GM12878 (cell line): ENCODE measurements at regions not wholly inside any gene's neighbourhood (a gene's known extent, or its start where the extent isn't known, plus 50 kb on each side); places are given as distances from the start of the nearest gene placed in this dataset.

Experiments
- ATAC-seq: fragments of 200-7000 bp; cut with Tn5 transposase; 3 replicates; pipeline ENCODE4 v1.9.1; 2020; ENCODE audit warnings: mild to moderate bottlenecking, moderate library complexity
- BruUV-seq: library from RNA; stranded (reverse); fragments of 400-500 nt; replicated peaks from 2 replicates; lab custom pipeline; 2021; lab: Mats Ljungman, UMichigan
- CTCF ChIA-PET: fragments of 300-600 bp; sonication (Branson Sonifier 250); formaldehyde crosslinking; extraction: SDS; loops from one replicate; lab custom pipeline; 2021; ENCODE audit warnings: inconsistent platforms; lab: Yijun Ruan, JAX
- POLR2A ChIA-PET: fragments of 350-600 bp; formaldehyde crosslinking; extraction: SDS; loops from one replicate; lab custom pipeline; 2021; ENCODE audit warnings: inconsistent platforms; lab: Charles Lee
- RAD21 ChIA-PET: fragments of 300-600 bp; sonication (Branson Sonifier 250); formaldehyde crosslinking; loops from one replicate; lab custom pipeline; 2023; ENCODE audit warnings: antibody characterized with exemption; ENCODE audit not compliant: unreplicated experiment; lab: Charles Lee
- SMC1A ChIA-PET: fragments of 300-600 bp; sonication (Branson Sonifier 250); formaldehyde crosslinking; loops from one replicate; lab custom pipeline; 2023; ENCODE audit not compliant: unreplicated experiment, uncharacterized antibody; lab: Charles Lee
- DNase-seq: peaks from one replicate; pipeline ENCODE4 v3.0.0-alpha.2; 2011; ENCODE audit warnings: low read depth, low spot score
- FAIRE-seq: peaks from 3 replicates; lab custom pipeline; 2011; peaks lifted over from hg19 to GRCh38; lab: Jason Lieb, UNC
- H2AFZ ChIP-seq: 2 replicates; pipeline ENCODE4 v1.6.0; 2011; ENCODE audit warnings: low read depth, low read length, control low read depth; ENCODE audit not compliant: control insufficient read depth
- H3K27ac ChIP-seq: 2 replicates; pipeline ENCODE4 v1.5.1; 2011; ENCODE audit warnings: control low read depth; ENCODE audit not compliant: control insufficient read depth, insufficient read depth
- H3K27me3 ChIP-seq, 2 experiments: replicated peaks in 1 of 2; 2 replicates each; pipeline versions ENCODE4 v1.6.0 to v1.6.1; 2011; ENCODE audit warnings: low read length in 1 of 2; ENCODE audit not compliant: control insufficient read depth in 2 of 2, insufficient read depth in 2 of 2
- H3K36me3 ChIP-seq, 2 experiments: 2 replicates each; pipeline ENCODE4 v1.5.1; 2011; ENCODE audit warnings: low read length in 1 of 2; ENCODE audit not compliant: control insufficient read depth in 2 of 2, insufficient read depth in 2 of 2
- H3K4me1 ChIP-seq: 2 replicates; pipeline ENCODE4 v1.6.1; 2011; ENCODE audit warnings: mild to moderate bottlenecking, low read length, moderate library complexity, mixed read lengths; ENCODE audit not compliant: control insufficient read depth, insufficient read depth
- H3K4me2 ChIP-seq: 2 replicates; pipeline ENCODE4 v1.6.0; 2011; ENCODE audit warnings: control low read depth; ENCODE audit not compliant: control insufficient read depth, insufficient read depth
- H3K4me3 ChIP-seq: fragments of 200-600 bp; sonication (generic); 2 replicates; pipeline ENCODE4 v1.5.1; 2016
- H3K79me2 ChIP-seq: 2 replicates; pipeline ENCODE4 v1.6.0; 2011; ENCODE audit warnings: low read length; ENCODE audit not compliant: control insufficient read depth, insufficient read depth
- H3K9ac ChIP-seq: 2 replicates; pipeline ENCODE4 v1.8.0; 2011; ENCODE audit warnings: low read length, control low read depth, mixed read lengths; ENCODE audit not compliant: control insufficient read depth, insufficient read depth
- H3K9me3 ChIP-seq: replicated peaks from 3 replicates; pipeline ENCODE4 v1.5.1; 2011; ENCODE audit warnings: mild to moderate bottlenecking, low read length; ENCODE audit not compliant: control insufficient read depth, insufficient read depth
- H4K20me1 ChIP-seq: 2 replicates; pipeline ENCODE4 v1.6.0; 2011; ENCODE audit not compliant: control insufficient read depth, insufficient read depth
- ASH2L ChIP-seq: fragments of 300-600, 200-600 bp; sonication (generic); IDR thresholded peaks from 2 replicates; pipeline ENCODE4 v1.6.1; 2017; ENCODE audit warnings: low read depth, mild to moderate bottlenecking, borderline replicate concordance
- CHD1 ChIP-seq: IDR thresholded peaks from 2 replicates; pipeline ENCODE4 v1.6.1; 2012; ENCODE audit warnings: low read depth, low read length, improper control_type of control experiment
- FOXK2 ChIP-seq: fragments of 450-650 bp; IDR thresholded peaks from 2 replicates; pipeline ENCODE4 v1.6.1; 2017; ENCODE audit warnings: mild to moderate bottlenecking, moderate library complexity
- FOXM1 ChIP-seq: IDR thresholded peaks from 2 replicates; pipeline ENCODE4 v1.6.1; 2012; ENCODE audit warnings: low read depth, mild to moderate bottlenecking, inconsistent platforms, low read length, moderate library complexity
- IRF4 ChIP-seq: IDR thresholded peaks from 2 replicates; pipeline ENCODE4 v1.6.1; 2011; ENCODE audit warnings: low read depth, low read length
- KAT2A ChIP-seq: conservative IDR thresholded peaks from 2 replicates; pipeline ENCODE4 v1.6.1; 2011; ENCODE audit warnings: low read depth, low read length; ENCODE audit not compliant: control insufficient read depth
- MAX ChIP-seq: IDR thresholded peaks from 2 replicates; pipeline ENCODE4 v1.6.1; 2012; ENCODE audit warnings: low read depth, low read length, improper control_type of control experiment
- MLLT1 ChIP-seq: fragments of 450-650 bp; IDR thresholded peaks from 2 replicates; pipeline ENCODE4 v1.6.1; 2016; ENCODE audit warnings: mild to moderate bottlenecking
- NRF1 ChIP-seq: conservative IDR thresholded peaks from 2 replicates; pipeline ENCODE4 v1.6.1; 2011; ENCODE audit warnings: mild to moderate bottlenecking, low read depth, low read length, improper control_type of control experiment
- RAD51 ChIP-seq: fragments of 450-650 bp; IDR thresholded peaks from 2 replicates; pipeline ENCODE4 v1.6.1; 2016; ENCODE audit warnings: moderate library complexity, mild to moderate bottlenecking, inconsistent platforms
- RELA ChIP-seq: fragments of 450-650 bp; IDR thresholded peaks from 2 replicates; pipeline ENCODE4 v1.8.0; 2014; ENCODE audit warnings: borderline replicate concordance; ENCODE audit not compliant: partially characterized antibody
- SIX5 ChIP-seq: IDR thresholded peaks from 2 replicates; pipeline ENCODE4 v1.6.1; 2011; ENCODE audit warnings: mild to moderate bottlenecking, low read depth, low read length, moderate library complexity; ENCODE audit not compliant: severe bottlenecking
- SMARCA5 ChIP-seq: fragments of 450-650 bp; IDR thresholded peaks from 2 replicates; pipeline ENCODE4 v1.6.1; 2017; ENCODE audit warnings: mild to moderate bottlenecking
- ZBTB11 ChIP-seq: fragments of 450-650 bp; formaldehyde crosslinking; IDR thresholded peaks from 2 replicates; pipeline ENCODE4 v1.5.0; 2022; ENCODE audit warnings: mild to moderate bottlenecking, missing genetic modification characterization
- WGBS: methylation state at CpG from one replicate; pipeline ENCODE4 v1.1.6; 2016; ENCODE audit warnings: low lambda C conversion rate; ENCODE audit not compliant: insufficient replicate concordance, insufficient coverage; ENCODE audit errors: missing lambda C conversion rate; 5-methylcytosine and 5-hydroxymethylcytosine counted together
- in situ Hi-C: fragments of 300-500 bp; cut with MboI; formaldehyde crosslinking; loops from 9 replicates; pipeline ENCODE4 v1.14.3; 2018; ENCODE audit warnings: mixed read lengths
- intact Hi-C: fragments of 100-400 bp; cut with micrococcal nuclease; formaldehyde crosslinking; loops from one replicate; pipeline ENCODE4 v1.14.2; 2022; ENCODE audit not compliant: unreplicated experiment

GRCh38 chr18:67041334-67041733, 437.4 kb upstream of the CDH19 start:
- DNase-seq (no peak), ATAC-seq (no peak), FAIRE-seq (no peak)
- WGBS, result 0% methylated on average over 2 of the region's 2 CpGs
- Histone ChIP-seq H3K36me3 (no peaks in the 10 kb centered on the region), H3K9me3 (no peaks in the 10 kb centered on the region), H3K27ac (no peak overlapping the region), H3K4me3 (no peak overlapping the region), H3K27me3 (no peaks in the 10 kb centered on the region), H2AFZ (no peak overlapping the region), H3K4me1 (no peaks in the 10 kb centered on the region), H3K9ac (no peak overlapping the region), H3K4me2 (no peak overlapping the region), H4K20me1 (no peaks in the 10 kb centered on the region), H3K79me2 (no peaks in the 10 kb centered on the region)
- TF ChIP-seq SIX5, result no peak
- TF ChIP-seq ASH2L, result no peak
- no peak for TF ChIP-seq MLLT1
- no peak for TF ChIP-seq CHD1
- TF ChIP-seq IRF4, result no peak
- no peak for TF ChIP-seq MAX
- no peak for TF ChIP-seq FOXM1
- TF ChIP-seq NRF1, result no peak
- no peak for TF ChIP-seq FOXK2
- no peak for TF ChIP-seq ZBTB11 (CRISPR knock-in tag)
- TF ChIP-seq RELA, result no peak
- TF ChIP-seq SMARCA5, result no peak
- TF ChIP-seq RAD51, result no peak
- TF ChIP-seq KAT2A, result no peak
- no TSS peak for BruUV-seq
- in situ Hi-C loops, result no loop called here
- ChIA-PET POLR2A (no interaction called here), SMC1A (no interaction called here), CTCF (no interaction called here), RAD21 (no interaction called here)
- intact Hi-C loops, result no loop called here
